ENCODE measurements at regions not wholly inside any gene's neighbourhood (a gene's known extent, or its start where the extent isn't known, plus 50 kb on each side); places are given as distances from the start of the nearest gene placed in this dataset.

- TF ChIP-seq CTCF (IDR thresholded peaks at IDR 0.05) (no peak), POLR2A (IDR thresholded peaks at IDR 0.05) (no peak), EP300 (IDR thresholded peaks at IDR 0.05; ENCODE audit: low read depth) (no peak)
Observed at GRCh38 chr4:100340512-100341485, 150.5 kb upstream of the DDIT4L start.
